Mucosa of descending colon (tissue), 3 donors: ENCODE measurements at regions not wholly inside any gene's neighbourhood (a gene's known extent, or its start where the extent isn't known, plus 50 kb on each side); places are given as distances from the start of the nearest gene placed in this dataset.
A peak's percentile ranks its signal among the peaks of the same experiment; 100 is the strongest.

Source experiments
- ATAC-seq: fragments of 200-7000 bp; cut with Tn5 transposase; one replicate; pipeline ENCODE4 v1.9.1; 2020; ENCODE audit warnings: mild to moderate bottlenecking, moderate library complexity
- DNase-seq, 3 donors: peaks; one replicate each; pipeline ENCODE4 v3.0.0-alpha.2; 2020
- H3K36me3 ChIP-seq: fragments of 200-600 bp; one replicate; pipeline ENCODE4 v1.8.0; 2021; ENCODE audit warnings: low read depth, mild to moderate bottlenecking
- H3K4me1 ChIP-seq: fragments of 200-600 bp; one replicate; pipeline ENCODE4 v1.8.0; 2021; ENCODE audit warnings: low read depth, mild to moderate bottlenecking
- H3K4me3 ChIP-seq: fragments of 200-600 bp; one replicate; pipeline ENCODE4 v1.8.0; 2021; ENCODE audit warnings: mild to moderate bottlenecking
- H3K9me3 ChIP-seq: fragments of 200-600 bp; one replicate; pipeline ENCODE4 v1.8.0; 2021; ENCODE audit warnings: mild to moderate bottlenecking
- intact Hi-C, 2 donors: fragments of 100-400 bp; cut with DNase I in 1 of 2; cut with micrococcal nuclease in 1 of 2; formaldehyde crosslinking; loops; one replicate each; pipeline versions ENCODE4 v1.11.0 to v1.11.1; 2022; cut with DNase I, micrococcal nuclease
- TF ChIP-seq, protein P1 (sequence below): fragments of 200-600 bp; IDR thresholded peaks from one replicate; pipeline ENCODE4 v1.8.0; 2022; ENCODE audit warnings: antibody characterized with exemption, mild to moderate bottlenecking
- donor health status: DM: no; HTN: no; CAD: no; lungs with moderate emphysema.
- donor health status: DM: no; HTN: no; CAD: no.
- donor health status: DM: no; HTN: yes; CAD: no.

DNA sequence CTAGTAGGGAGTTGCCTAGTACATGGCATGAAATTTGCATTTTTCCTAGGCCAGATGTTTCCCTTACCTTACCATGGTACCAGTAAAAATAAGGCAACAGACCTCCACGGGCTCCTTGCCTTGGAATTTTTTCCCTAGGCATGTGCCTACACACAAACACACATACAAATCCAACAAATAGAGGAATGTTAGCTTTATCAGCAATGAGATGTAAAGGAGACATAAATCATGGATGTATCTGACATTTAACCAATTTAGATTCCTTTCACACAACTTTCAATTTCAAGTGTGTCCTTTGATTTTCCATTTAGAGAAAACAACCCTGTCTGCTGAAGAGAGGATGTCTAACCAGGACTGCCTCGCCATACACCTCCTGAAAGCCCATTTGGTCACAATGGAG is 209.7 kb upstream of the SP4 start:
- intact Hi-C loops: no loop called here
- H3K4me1 ChIP-seq: no peaks in the 10 kb centered on the region
- TF ChIP-seq, protein P1, sequence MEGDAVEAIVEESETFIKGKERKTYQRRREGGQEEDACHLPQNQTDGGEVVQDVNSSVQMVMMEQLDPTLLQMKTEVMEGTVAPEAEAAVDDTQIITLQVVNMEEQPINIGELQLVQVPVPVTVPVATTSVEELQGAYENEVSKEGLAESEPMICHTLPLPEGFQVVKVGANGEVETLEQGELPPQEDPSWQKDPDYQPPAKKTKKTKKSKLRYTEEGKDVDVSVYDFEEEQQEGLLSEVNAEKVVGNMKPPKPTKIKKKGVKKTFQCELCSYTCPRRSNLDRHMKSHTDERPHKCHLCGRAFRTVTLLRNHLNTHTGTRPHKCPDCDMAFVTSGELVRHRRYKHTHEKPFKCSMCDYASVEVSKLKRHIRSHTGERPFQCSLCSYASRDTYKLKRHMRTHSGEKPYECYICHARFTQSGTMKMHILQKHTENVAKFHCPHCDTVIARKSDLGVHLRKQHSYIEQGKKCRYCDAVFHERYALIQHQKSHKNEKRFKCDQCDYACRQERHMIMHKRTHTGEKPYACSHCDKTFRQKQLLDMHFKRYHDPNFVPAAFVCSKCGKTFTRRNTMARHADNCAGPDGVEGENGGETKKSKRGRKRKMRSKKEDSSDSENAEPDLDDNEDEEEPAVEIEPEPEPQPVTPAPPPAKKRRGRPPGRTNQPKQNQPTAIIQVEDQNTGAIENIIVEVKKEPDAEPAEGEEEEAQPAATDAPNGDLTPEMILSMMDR: no peak

DNA sequence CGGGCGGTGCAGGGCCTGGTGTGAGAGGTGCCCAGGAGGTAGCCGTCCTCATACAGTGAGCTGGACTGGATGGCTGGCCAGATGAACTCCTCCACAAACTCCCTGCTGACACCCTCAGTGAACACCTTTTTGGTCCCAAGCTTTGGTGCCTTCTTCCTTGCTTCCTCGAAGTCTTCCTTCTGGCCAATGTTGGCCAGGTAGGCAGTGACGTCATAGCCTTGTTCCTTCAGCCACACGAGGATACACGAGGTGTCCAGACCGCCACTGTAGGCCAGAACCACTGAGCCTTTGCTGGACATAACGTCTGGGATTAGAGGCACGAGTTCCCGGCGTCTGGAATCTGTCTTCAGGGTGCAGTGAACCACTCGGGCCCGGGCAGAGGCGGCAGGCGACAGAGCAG is 206.8 kb upstream of the SP4 start:
- intact Hi-C loops: no loop called here
- TF ChIP-seq, protein P1: no peak
- no peak for DNase-seq
- no peak for ATAC-seq
- Histone ChIP-seq H3K36me3 (no peaks in the 10 kb centered on the region), H3K9me3 (no peaks in the 10 kb centered on the region), H3K4me3 (no peak overlapping the region), H3K4me1 (no peaks in the 10 kb centered on the region)

More for the DNA sequence above, 209.7 kb upstream of the SP4 start:
- ATAC-seq (no peak), DNase-seq (no peak)
- no peaks in the 10 kb centered on the region for H3K9me3 ChIP-seq
- H3K4me3 ChIP-seq: no peak overlapping the region
- no peaks in the 10 kb centered on the region for H3K36me3 ChIP-seq

DNA sequence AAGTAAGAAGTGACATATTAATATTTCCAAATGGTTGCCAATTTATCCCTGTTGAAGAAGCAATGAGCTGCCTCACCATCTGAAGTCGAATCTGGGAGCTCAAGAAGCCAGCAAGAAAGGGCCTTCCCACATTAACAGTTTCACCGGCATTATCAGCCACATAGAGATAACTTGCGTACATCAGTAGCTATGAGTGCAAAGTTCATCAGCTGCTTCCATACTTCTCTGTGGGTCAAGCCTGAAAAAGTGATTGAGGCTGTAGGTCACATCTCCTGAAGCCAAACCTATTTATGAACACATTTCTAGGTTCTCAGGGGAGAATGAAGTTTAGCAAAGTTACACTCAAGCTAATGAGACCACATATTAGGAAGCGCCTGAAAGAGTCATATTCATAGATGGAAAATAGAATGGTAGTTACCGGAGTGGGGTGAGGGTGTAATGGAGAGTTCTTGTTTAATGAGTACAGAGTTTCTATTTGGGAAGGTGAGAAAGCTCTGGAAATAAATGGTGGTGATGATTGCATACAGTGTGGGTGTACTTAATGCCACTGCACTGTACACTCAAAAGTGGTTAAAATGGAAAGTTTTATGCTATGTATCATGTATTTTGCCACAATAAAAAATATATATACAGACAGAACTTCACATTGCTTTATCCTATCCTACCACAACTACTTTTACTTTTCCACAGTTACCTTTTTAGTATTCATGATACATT is 189.3 kb upstream of the SP4 start:
- H3K36me3 ChIP-seq: no peaks in the 10 kb centered on the region
- no peaks in the 10 kb centered on the region for H3K9me3 ChIP-seq
- no peak for DNase-seq
- H3K4me1 ChIP-seq: no peaks in the 10 kb centered on the region
- intact Hi-C loops: no loop called here
- H3K4me3 ChIP-seq: no peak overlapping the region
- no peak for ATAC-seq
- TF ChIP-seq, protein P1: no peak

DNA sequence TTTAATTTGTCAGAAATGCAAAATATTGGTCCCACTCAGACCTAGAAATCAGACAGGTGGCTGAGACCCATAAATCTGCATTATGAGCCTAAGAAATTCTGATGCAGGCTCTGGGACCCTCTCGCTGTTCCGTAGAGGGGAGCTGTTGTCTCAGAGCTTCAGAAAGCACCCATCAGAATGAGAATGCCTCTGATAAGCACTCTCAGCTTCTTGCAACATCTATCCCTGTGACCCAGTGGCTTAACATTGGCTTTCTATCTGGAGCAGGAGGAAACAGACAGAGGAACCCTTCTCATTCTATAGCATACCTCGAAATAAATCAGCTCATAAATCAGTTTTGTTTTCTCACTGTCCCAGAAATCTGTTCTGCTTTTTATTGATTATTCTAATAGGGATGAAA is 184.6 kb upstream of the SP4 start:
- TF ChIP-seq, protein P1: no peak
- DNase-seq: no peak
- ATAC-seq: no peak
- intact Hi-C loops: no loop called here
- Histone ChIP-seq H3K4me1 (no peaks in the 10 kb centered on the region), H3K36me3 (no peaks in the 10 kb centered on the region), H3K9me3 (no peaks in the 10 kb centered on the region), H3K4me3 (no peak overlapping the region)

DNA sequence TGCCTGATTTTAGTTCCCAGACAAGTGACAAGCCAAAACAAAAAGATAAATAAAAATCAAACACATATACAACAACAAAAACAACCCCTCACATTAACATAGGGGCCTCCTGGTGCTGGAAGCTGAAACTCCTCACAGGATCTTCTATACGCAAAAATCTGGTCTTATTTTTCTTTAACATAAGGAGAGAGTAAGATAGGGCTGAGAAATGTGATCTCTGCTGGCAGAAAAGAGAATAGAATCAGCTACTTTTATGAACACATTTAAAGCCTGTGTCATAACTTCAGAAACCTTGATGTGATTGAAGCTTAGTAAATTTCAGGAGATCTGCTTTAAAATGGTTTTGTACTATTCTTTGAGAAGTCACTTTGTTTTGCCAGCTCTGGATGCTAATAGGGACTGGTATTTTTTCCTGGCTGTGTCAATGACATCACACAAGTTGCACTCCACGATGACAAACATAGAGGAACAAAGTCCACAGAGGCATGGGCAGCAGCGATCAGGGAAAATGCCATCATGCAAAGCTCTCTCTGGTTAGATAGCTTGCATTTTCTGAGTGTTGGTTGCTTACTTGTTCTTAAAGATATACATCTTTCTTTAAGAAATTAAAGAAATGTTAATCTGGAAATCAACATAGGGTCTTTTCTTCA is 176.6 kb upstream of the SP4 start:
- Histone ChIP-seq H3K4me1 (no peaks in the 10 kb centered on the region), H3K4me3 (no peak overlapping the region), H3K9me3 (no peaks in the 10 kb centered on the region), H3K36me3 (no peaks in the 10 kb centered on the region)
- ATAC-seq (peak; percentile 87), DNase-seq (peak in 2 of 3 donors; percentile 27 to 62)
- TF ChIP-seq, protein P1: no peak
- intact Hi-C loops: loop anchor here in 1 of 2 donors (5.0 kb wide), 2 partner anchors 369 to 474 kb away; no protein-coding TSS in a partner anchor
